Osteocyte (in vitro differentiated cells): ENCODE measurements at regions not wholly inside any gene's neighbourhood (a gene's known extent, or its start where the extent isn't known, plus 50 kb on each side); places are given as distances from the start of the nearest gene placed in this dataset.

ENCODE experiments used
- DNase-seq: peaks from one replicate; pipeline ENCODE4 v3.0.0; 2021; ENCODE audit warnings: mixed read lengths; ENCODE audit not compliant: unreplicated experiment; ENCODE audit errors: extremely low spot score
- H3K27ac Mint-ChIP-seq: one replicate; pipeline ENCODE4 v1.8.0; 2021; ENCODE audit warnings: mild to moderate bottlenecking, mixed read lengths; ENCODE audit not compliant: unreplicated experiment
- H3K27me3 Mint-ChIP-seq: one replicate; pipeline ENCODE4 v1.8.0; 2021; ENCODE audit warnings: mixed read lengths; ENCODE audit not compliant: unreplicated experiment
- H3K36me3 Mint-ChIP-seq: one replicate; pipeline ENCODE4 v1.8.0; 2021; ENCODE audit warnings: mixed read lengths; ENCODE audit not compliant: unreplicated experiment
- H3K4me1 Mint-ChIP-seq: one replicate; pipeline ENCODE4 v1.8.0; 2021; ENCODE audit warnings: mixed read lengths; ENCODE audit not compliant: unreplicated experiment
- H3K4me3 Mint-ChIP-seq: one replicate; pipeline ENCODE4 v1.8.0; 2021; ENCODE audit warnings: mild to moderate bottlenecking, moderate library complexity, mixed read lengths; ENCODE audit not compliant: unreplicated experiment
- H3K9me3 Mint-ChIP-seq: one replicate; pipeline ENCODE4 v1.8.0; 2021; ENCODE audit warnings: mixed read lengths; ENCODE audit not compliant: unreplicated experiment
- CTCF ChIP-seq: fragments of 200-600 bp; sonication (generic); IDR thresholded peaks from 2 replicates; pipeline ENCODE4 v1.5.0; 2021; ENCODE audit warnings: antibody characterized with exemption, mild to moderate bottlenecking, moderate library complexity

- H3K4me1 Mint-ChIP-seq: no peaks in the 10 kb centered on the region
- H3K9me3 Mint-ChIP-seq: no peaks in the 10 kb centered on the region
- no peak overlapping the region for H3K27ac Mint-ChIP-seq
- H3K36me3 Mint-ChIP-seq: no peaks in the 10 kb centered on the region
- no peak overlapping the region for H3K4me3 Mint-ChIP-seq
- no peak for DNase-seq
- peaks cover 22% of the 10 kb centered on the region for H3K27me3 Mint-ChIP-seq
- TF ChIP-seq CTCF: peak; percentile 51
These were observed 56.0 kb upstream of the FAM174A start for GRCh38 chr5:100479079-100479688.

DNA sequence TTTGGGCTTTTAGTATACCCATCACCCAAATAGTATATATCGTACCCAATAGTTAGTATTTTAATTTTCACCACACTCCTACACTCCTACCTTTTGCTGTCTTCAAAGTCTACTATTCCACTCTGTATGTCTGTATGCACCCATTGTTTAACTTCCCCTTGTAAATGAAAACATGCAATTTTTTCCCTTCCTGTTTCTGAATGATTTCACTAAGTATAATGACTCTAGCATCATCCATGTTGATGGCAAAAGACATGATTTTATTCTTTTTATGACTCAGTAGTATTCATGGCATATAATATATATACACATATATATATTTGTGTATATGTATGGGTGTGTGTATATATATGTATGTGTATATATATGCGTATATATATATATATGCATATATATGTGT is 63.1 kb upstream of the FAM174A start:
- no peak for TF ChIP-seq CTCF
- no peaks in the 10 kb centered on the region for H3K4me1 Mint-ChIP-seq
- peaks cover 6% of the 10 kb centered on the region for H3K27me3 Mint-ChIP-seq
- H3K4me3 Mint-ChIP-seq: no peak overlapping the region
- no peaks in the 10 kb centered on the region for H3K36me3 Mint-ChIP-seq
- DNase-seq: no peak
- no peak overlapping the region for H3K27ac Mint-ChIP-seq
- no peaks in the 10 kb centered on the region for H3K9me3 Mint-ChIP-seq

- Mint-ChIP-seq H3K4me3 (no peak overlapping the region), H3K4me1 (no peaks in the 10 kb centered on the region)
- DNase-seq: no peak
These were observed 65.4 kb upstream of the FAM174A start for GRCh38 chr5:100469767-100470166.

GRCh38 chr5:100464418-100464817 is 70.8 kb upstream of the FAM174A start:
- no peak for TF ChIP-seq CTCF
- no peaks in the 10 kb centered on the region for H3K36me3 Mint-ChIP-seq
- DNase-seq: no peak
- no peak overlapping the region for H3K27ac Mint-ChIP-seq
- H3K4me1 Mint-ChIP-seq: peaks cover 2% of the 10 kb centered on the region
- peaks cover 10% of the 10 kb centered on the region for H3K9me3 Mint-ChIP-seq
- no peak overlapping the region for H3K4me3 Mint-ChIP-seq
- H3K27me3 Mint-ChIP-seq: peaks cover 6% of the 10 kb centered on the region

More at GRCh38 chr5:100469767-100470166, 65.4 kb upstream of the FAM174A start:
- TF ChIP-seq CTCF: no peak
- peaks cover 6% of the 10 kb centered on the region for H3K27me3 Mint-ChIP-seq
- no peaks in the 10 kb centered on the region for H3K36me3 Mint-ChIP-seq
- peaks cover 4% of the 10 kb centered on the region for H3K9me3 Mint-ChIP-seq
- H3K27ac Mint-ChIP-seq: no peak overlapping the region

DNA sequence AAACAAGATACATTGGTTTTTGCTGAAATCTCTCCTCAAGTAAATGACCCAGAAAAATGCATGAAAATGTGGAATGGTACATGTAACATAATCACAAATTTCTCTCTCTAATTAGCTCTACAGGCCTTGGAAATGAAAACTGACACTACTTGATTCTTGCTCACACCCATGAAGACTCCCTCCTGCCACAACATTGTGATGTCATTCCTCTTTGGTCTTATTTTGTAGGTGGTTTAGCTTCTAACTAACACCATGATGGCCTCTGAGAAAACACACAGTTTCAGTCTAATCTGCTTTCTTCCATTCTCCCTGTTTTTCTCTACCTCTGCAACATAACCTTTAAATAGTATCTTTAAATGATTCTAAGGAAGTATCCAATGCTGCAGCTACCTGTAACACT is 78.6 kb upstream of the FAM174A start:
- H3K4me3 Mint-ChIP-seq: no peak overlapping the region
- peaks cover 7% of the 10 kb centered on the region for H3K9me3 Mint-ChIP-seq
- no peak for DNase-seq
- no peak overlapping the region for H3K27ac Mint-ChIP-seq
- TF ChIP-seq CTCF: no peak
- no peaks in the 10 kb centered on the region for H3K27me3 Mint-ChIP-seq
- no peaks in the 10 kb centered on the region for H3K36me3 Mint-ChIP-seq
- H3K4me1 Mint-ChIP-seq: no peaks in the 10 kb centered on the region
